SK-N-MC (cell line): ENCODE measurements at regions not wholly inside any gene's neighbourhood (a gene's known extent, or its start where the extent isn't known, plus 50 kb on each side); places are given as distances from the start of the nearest gene placed in this dataset.

Experiments used
- DNase-seq: peaks from one replicate; pipeline ENCODE4 v3.0.0-alpha.2; 2011; ENCODE audit warnings: low read depth, low spot score
- H3K27ac ChIP-seq: fragments of 200-600 bp; sonication (generic); 2 replicates; pipeline ENCODE4 v1.5.1; 2016; ENCODE audit warnings: mixed run types
- H3K36me3 ChIP-seq: fragments of 200-600 bp; sonication (generic); 2 replicates; pipeline ENCODE4 v1.6.1; 2017; ENCODE audit warnings: antibody characterized with exemption, low read length, mixed read lengths; ENCODE audit not compliant: insufficient read depth
- H3K4me3 ChIP-seq: fragments of 200-600 bp; sonication (generic); 2 replicates; pipeline ENCODE4 v1.5.1; 2016
- H3K9ac ChIP-seq: fragments of 200-600 bp; sonication (generic); 2 replicates; pipeline ENCODE4 v1.8.0; 2017; ENCODE audit warnings: mixed run types, mixed read lengths; ENCODE audit not compliant: insufficient read length
- H3K9me3 ChIP-seq: fragments of 200-600 bp; sonication (generic); 2 replicates; pipeline ENCODE4 v1.6.1; 2017; ENCODE audit warnings: low read depth, mild to moderate bottlenecking, antibody characterized with exemption, low read length, moderate library complexity, mixed read lengths
- EZH2 ChIP-seq: fragments of 200-600 bp; sonication (generic); IDR thresholded peaks from one replicate; pipeline ENCODE4 v1.6.1; 2017; ENCODE audit warnings: antibody characterized with exemption
- FOXP2 ChIP-seq: optimal IDR thresholded peaks from 2 replicates; pipeline ENCODE3; 2011; ENCODE audit warnings: mild to moderate bottlenecking, moderate library complexity; ENCODE audit not compliant: insufficient read depth; ENCODE audit errors: extremely low read length, control extremely low read depth
- POLR2AphosphoS5 ChIP-seq: IDR thresholded peaks from 2 replicates; pipeline ENCODE4 v1.6.1; 2012; ENCODE audit warnings: mild to moderate bottlenecking, low read depth, low read length, borderline replicate concordance

- no peaks in the 10 kb centered on the region for H3K9me3 ChIP-seq
- no peak overlapping the region for H3K4me3 ChIP-seq
- H3K9ac ChIP-seq: no peak overlapping the region
- H3K36me3 ChIP-seq: no peaks in the 10 kb centered on the region
- TF ChIP-seq FOXP2 (no peak), POLR2AphosphoS5 (no peak), EZH2 (no peak)
- H3K27ac ChIP-seq: no peak overlapping the region
- no peak for DNase-seq
These were observed 246.7 kb downstream of the GRIN2B start for GRCh38 chr12:13734584-13735152.

GRCh38 chr12:13727707-13728195 is 253.7 kb downstream of the GRIN2B start:
- Histone ChIP-seq H3K36me3 (no peaks in the 10 kb centered on the region), H3K9ac (no peak overlapping the region), H3K9me3 (no peaks in the 10 kb centered on the region), H3K27ac (no peak overlapping the region), H3K4me3 (no peak overlapping the region)
- TF ChIP-seq EZH2 (no peak), FOXP2 (no peak), POLR2AphosphoS5 (no peak)
- peak; percentile 50 for DNase-seq

- DNase-seq: no peak
These were observed 256.4 kb downstream of the GRIN2B start for GRCh38 chr12:13725049-13725448.

GRCh38 chr12:13724136-13724535 is 257.3 kb downstream of the GRIN2B start:
- H3K4me3 ChIP-seq: no peak overlapping the region
- no peak overlapping the region for H3K27ac ChIP-seq
- TF ChIP-seq EZH2 (no peak), POLR2AphosphoS5 (no peak), FOXP2 (no peak)
- H3K36me3 ChIP-seq: no peaks in the 10 kb centered on the region
- H3K9ac ChIP-seq: no peak overlapping the region
- no peaks in the 10 kb centered on the region for H3K9me3 ChIP-seq
- DNase-seq: no peak

More at GRCh38 chr12:13725049-13725448, 256.4 kb downstream of the GRIN2B start:
- Histone ChIP-seq H3K9me3 (no peaks in the 10 kb centered on the region), H3K9ac (no peak overlapping the region), H3K4me3 (no peak overlapping the region), H3K27ac (no peak overlapping the region), H3K36me3 (no peaks in the 10 kb centered on the region)
- TF ChIP-seq EZH2 (no peak), FOXP2 (no peak), POLR2AphosphoS5 (no peak)

- no peak for DNase-seq
- no peak overlapping the region for H3K9ac ChIP-seq
- H3K4me3 ChIP-seq: no peak overlapping the region
- no peak overlapping the region for H3K27ac ChIP-seq
- no peak for TF ChIP-seq POLR2AphosphoS5
- TF ChIP-seq EZH2: no peak
- TF ChIP-seq FOXP2: no peak
- no peaks in the 10 kb centered on the region for H3K9me3 ChIP-seq
- no peaks in the 10 kb centered on the region for H3K36me3 ChIP-seq
These were observed 261.4 kb downstream of the GRIN2B start for GRCh38 chr12:13719986-13720385.

- no peak for DNase-seq
- Histone ChIP-seq H3K9ac (no peak overlapping the region), H3K27ac (no peak overlapping the region), H3K36me3 (no peaks in the 10 kb centered on the region), H3K9me3 (no peaks in the 10 kb centered on the region), H3K4me3 (no peak overlapping the region)
- TF ChIP-seq FOXP2 (no peak), EZH2 (no peak), POLR2AphosphoS5 (no peak)
These were observed 263.1 kb downstream of the GRIN2B start for GRCh38 chr12:13718271-13718670.

GRCh38 chr12:13716119-13716518 is 265.3 kb downstream of the GRIN2B start:
- TF ChIP-seq FOXP2 (no peak), POLR2AphosphoS5 (no peak), EZH2 (no peak)
- DNase-seq: no peak
- no peaks in the 10 kb centered on the region for H3K9me3 ChIP-seq
- H3K4me3 ChIP-seq: no peak overlapping the region
- H3K27ac ChIP-seq: no peak overlapping the region
- no peak overlapping the region for H3K9ac ChIP-seq
- H3K36me3 ChIP-seq: no peaks in the 10 kb centered on the region

GRCh38 chr12:13713556-13714410 is 267.6 kb downstream of the GRIN2B start:
- no peak for TF ChIP-seq FOXP2
- no peak for TF ChIP-seq POLR2AphosphoS5
- TF ChIP-seq EZH2: no peak
- Histone ChIP-seq H3K9me3 (no peaks in the 10 kb centered on the region), H3K9ac (no peak overlapping the region), H3K4me3 (no peak overlapping the region), H3K36me3 (no peaks in the 10 kb centered on the region), H3K27ac (no peak overlapping the region)
- no peak for DNase-seq
